Endothelial cell of umbilical vein (primary cell): ENCODE measurements at regions not wholly inside any gene's neighbourhood (a gene's known extent, or its start where the extent isn't known, plus 50 kb on each side); places are given as distances from the start of the nearest gene placed in this dataset.

ENCODE experiments used
- EZH2 ChIP-seq: IDR thresholded peaks from 2 replicates; pipeline ENCODE4 v1.6.1; 2012; ENCODE audit warnings: borderline replicate concordance, low read depth, mild to moderate bottlenecking, moderate library complexity, low read length, inconsistent platforms; ENCODE audit not compliant: severe bottlenecking
- FOS ChIP-seq: IDR thresholded peaks from 2 replicates; pipeline ENCODE4 v1.6.1; 2011; ENCODE audit warnings: mild to moderate bottlenecking, low read length, moderate library complexity, borderline replicate concordance; ENCODE audit not compliant: insufficient read depth
- JUN ChIP-seq: IDR thresholded peaks from 2 replicates; pipeline ENCODE4 v1.6.1; 2011; ENCODE audit warnings: borderline replicate concordance, low read depth; ENCODE audit not compliant: insufficient read length, insufficient read depth
- MAX ChIP-seq: IDR thresholded peaks from 2 replicates; pipeline ENCODE4 v1.6.1; 2011; ENCODE audit not compliant: insufficient read depth, insufficient read length
- MYC ChIP-seq: IDR thresholded peaks from one replicate; pipeline ENCODE4 v1.6.1; 2011; ENCODE audit warnings: mild to moderate bottlenecking, low read depth, low read length
- POLR2A ChIP-seq: IDR thresholded peaks from 2 replicates; pipeline ENCODE4 v1.6.1; 2012; ENCODE audit warnings: low read depth, mild to moderate bottlenecking, control low read depth, low read length
- POLR2AphosphoS5 ChIP-seq: IDR thresholded peaks from 2 replicates; pipeline ENCODE4 v1.6.1; 2012; ENCODE audit warnings: low read depth, mild to moderate bottlenecking, control low read depth, low read length, moderate library complexity; ENCODE audit not compliant: insufficient read depth
- TF ChIP-seq, protein P1 (sequence below), 2 donors: IDR thresholded peaks; 1 replicate in 1 of 2; 2 replicates in 1 of 2; pipeline ENCODE4 v1.5.1; 2011; ENCODE audit warnings: low read length in 2 of 2, mild to moderate bottlenecking in 2 of 2, moderate library complexity in 2 of 2, control low read depth in 1 of 2, inconsistent platforms in 1 of 2, low read depth in 1 of 2; ENCODE audit not compliant: insufficient read depth in 1 of 2; ENCODE audit errors: extremely low read depth in 1 of 2

DNA sequence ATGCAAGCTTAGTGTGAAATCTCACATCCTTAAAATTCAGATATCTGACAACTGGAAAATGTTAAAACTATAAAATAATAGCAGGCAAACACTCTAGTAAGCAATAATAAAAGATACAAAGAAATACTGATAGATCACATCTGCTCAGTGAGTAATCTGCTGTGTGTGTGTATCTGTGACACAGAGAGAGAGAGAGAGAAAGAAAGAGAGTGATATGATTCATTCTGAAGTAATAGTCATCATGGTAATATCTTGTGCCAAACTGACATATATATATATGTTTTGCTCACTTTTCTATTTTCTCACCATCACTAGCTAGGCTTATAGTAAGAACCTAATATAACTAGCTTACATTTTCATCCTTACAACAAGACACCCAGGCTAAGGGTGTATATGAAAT lies 288.0 kb upstream of the SLITRK6 start:
- TF ChIP-seq MYC (no peak), POLR2A (no peak), MAX (no peak), EZH2 (no peak), POLR2AphosphoS5 (no peak), FOS (no peak), JUN (no peak)
- TF ChIP-seq, protein P1, sequence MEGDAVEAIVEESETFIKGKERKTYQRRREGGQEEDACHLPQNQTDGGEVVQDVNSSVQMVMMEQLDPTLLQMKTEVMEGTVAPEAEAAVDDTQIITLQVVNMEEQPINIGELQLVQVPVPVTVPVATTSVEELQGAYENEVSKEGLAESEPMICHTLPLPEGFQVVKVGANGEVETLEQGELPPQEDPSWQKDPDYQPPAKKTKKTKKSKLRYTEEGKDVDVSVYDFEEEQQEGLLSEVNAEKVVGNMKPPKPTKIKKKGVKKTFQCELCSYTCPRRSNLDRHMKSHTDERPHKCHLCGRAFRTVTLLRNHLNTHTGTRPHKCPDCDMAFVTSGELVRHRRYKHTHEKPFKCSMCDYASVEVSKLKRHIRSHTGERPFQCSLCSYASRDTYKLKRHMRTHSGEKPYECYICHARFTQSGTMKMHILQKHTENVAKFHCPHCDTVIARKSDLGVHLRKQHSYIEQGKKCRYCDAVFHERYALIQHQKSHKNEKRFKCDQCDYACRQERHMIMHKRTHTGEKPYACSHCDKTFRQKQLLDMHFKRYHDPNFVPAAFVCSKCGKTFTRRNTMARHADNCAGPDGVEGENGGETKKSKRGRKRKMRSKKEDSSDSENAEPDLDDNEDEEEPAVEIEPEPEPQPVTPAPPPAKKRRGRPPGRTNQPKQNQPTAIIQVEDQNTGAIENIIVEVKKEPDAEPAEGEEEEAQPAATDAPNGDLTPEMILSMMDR (IDR thresholded peaks at IDR 0.05; ENCODE audit: extremely low read depth in 1 of 2, insufficient read depth in 1 of 2, low read depth in 1 of 2, low read length in 2 of 2): no peak
